ENCODE measurements at regions not wholly inside any gene's neighbourhood (a gene's known extent, or its start where the extent isn't known, plus 50 kb on each side); places are given as distances from the start of the nearest gene placed in this dataset.

DNA sequence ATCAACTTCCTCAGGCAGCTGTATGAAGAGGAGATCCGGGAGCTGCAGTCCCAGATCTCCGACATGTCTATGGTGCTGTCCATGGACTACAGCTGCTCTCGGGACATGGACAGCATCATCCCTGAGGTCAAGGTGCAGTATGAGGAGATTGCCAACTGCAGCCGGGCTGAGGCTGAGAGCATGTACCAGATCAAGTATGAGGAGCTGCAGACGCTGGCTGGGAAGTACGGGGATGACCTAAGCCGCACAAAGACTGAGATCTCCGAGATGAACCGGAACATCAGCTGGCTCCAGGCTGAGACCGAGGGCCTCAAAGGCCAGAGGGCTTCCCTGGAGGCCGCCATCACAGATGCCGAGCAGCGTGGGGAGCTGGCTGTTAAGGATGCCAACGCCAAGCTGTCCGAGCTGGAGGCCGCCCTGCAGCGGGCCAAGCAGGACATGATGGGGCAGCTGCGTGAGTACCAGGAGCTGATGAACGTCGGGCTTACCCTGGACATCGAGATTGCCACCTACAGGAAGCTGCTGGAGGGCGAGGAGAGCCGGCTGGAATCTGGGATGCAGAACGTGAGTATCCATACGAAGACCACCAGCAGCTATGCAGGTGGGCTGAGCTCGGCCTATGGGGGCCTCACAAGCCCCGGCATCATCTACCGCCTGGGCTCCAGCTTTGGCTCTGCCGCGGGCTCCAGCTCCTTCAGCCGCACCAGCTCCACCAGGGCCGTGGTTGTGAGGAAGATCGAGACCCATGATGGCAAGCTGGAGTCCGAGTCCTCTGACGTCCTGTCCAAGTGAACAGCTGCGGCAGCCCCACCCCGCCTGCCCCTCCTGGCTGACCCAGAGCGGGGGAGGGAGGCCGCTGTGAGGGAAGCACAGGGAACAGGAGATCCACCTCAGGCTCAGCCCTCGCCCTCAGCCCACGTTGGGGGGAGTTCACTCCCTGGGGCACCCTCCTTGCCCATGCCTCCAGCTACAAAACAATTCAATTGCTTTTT, 84.0 kb downstream of the SEC61B start:
- DNase-seq (ENCODE audit: low read depth), result no peak
- H3K4me3 ChIP-seq (ENCODE audit: low read depth, low read length), result no peak overlapping the region
- TF ChIP-seq, protein P1, sequence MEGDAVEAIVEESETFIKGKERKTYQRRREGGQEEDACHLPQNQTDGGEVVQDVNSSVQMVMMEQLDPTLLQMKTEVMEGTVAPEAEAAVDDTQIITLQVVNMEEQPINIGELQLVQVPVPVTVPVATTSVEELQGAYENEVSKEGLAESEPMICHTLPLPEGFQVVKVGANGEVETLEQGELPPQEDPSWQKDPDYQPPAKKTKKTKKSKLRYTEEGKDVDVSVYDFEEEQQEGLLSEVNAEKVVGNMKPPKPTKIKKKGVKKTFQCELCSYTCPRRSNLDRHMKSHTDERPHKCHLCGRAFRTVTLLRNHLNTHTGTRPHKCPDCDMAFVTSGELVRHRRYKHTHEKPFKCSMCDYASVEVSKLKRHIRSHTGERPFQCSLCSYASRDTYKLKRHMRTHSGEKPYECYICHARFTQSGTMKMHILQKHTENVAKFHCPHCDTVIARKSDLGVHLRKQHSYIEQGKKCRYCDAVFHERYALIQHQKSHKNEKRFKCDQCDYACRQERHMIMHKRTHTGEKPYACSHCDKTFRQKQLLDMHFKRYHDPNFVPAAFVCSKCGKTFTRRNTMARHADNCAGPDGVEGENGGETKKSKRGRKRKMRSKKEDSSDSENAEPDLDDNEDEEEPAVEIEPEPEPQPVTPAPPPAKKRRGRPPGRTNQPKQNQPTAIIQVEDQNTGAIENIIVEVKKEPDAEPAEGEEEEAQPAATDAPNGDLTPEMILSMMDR (conservative IDR thresholded peaks at IDR 0.05; ENCODE audit: low read depth, low read length), result no peak

DNA sequence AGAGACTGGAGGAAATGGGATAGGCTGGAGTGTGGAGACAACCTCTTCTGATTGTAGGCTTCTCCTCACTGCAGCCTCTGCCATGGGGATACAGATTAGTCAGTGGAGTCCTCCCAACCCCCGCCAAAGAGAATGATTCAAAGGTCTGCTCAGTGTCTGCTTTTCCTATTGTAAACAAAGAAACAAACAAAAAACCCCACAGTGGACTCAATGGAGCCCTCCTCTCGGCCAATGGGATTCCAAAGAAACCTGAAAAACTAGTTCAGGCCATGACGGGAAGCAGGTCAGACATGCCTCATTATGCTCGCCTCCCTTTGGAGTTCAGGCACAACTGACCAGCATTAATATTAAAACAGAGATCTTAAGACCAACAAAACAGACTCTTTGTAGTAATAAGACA, 85.8 kb downstream of the SEC61B start:
- DNase-seq (ENCODE audit: low read depth), result no peak
- no peak overlapping the region for H3K4me3 ChIP-seq (ENCODE audit: low read depth, low read length)
- TF ChIP-seq, protein P1 (conservative IDR thresholded peaks at IDR 0.05; ENCODE audit: low read depth, low read length), result no peak

DNA sequence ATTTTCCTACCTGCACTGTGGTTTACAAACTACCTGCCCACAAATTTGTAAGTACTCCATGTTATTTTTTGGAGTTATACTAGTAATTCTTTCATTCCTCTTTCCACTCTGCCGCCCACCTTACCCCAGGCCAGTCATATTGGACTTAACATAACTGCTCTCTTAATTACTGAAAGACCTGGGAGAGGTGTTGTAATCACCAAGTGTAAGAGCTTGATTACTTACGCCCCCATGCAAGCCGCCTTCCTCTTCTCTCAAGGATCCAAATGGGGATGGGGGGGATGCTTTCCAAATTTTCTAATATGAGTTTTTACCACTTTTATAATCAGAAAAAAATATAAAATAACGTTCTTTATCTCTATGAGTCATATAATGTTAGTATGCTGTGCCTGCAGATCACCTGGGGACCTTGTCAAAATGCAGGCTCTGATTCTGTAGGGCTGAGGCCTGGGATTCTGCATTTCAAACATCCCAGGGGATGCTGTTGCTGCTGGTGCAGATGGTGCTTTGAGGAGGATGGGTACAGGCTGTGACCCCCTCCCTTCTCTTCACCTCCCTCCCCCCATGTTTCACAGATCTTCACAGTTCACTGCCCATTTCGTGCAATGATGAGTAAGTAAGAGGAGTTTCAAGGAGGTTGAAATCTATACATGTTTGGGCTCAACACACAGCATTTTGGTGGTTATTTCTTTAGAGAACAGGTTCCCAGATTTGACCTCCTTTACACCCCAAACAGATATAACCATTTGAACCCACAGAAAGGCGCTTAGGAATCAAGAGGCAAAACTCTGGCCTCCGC, 87.3 kb downstream of the SEC61B start:
- no peak for DNase-seq (ENCODE audit: low read depth)
- H3K4me3 ChIP-seq (ENCODE audit: low read depth, low read length), result no peak overlapping the region
- TF ChIP-seq, protein P1 (conservative IDR thresholded peaks at IDR 0.05; ENCODE audit: low read depth, low read length), result no peak

DNA sequence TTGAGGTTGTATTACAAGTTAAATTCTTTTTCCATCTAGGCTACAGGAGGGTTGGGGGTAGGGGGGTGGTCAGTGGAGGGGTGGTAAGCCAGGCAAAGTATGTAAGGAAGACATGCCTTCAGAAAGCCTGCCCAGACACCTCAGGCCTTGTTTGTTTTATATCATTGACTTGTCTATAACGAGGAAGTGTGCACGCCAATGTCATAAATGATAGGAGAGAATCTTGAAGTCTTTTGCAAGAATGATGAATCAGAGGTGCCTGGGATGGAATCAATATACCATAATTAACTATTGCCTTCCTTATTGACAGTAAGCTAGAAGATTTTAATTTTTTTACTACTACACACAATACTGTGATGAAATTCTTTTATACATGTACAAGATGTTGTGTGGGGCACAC, 90.7 kb downstream of the SEC61B start:
- H3K4me3 ChIP-seq (ENCODE audit: low read depth, low read length), result no peak overlapping the region
- TF ChIP-seq, protein P1 (conservative IDR thresholded peaks at IDR 0.05; ENCODE audit: low read depth, low read length), result no peak
- DNase-seq (ENCODE audit: low read depth), result no peak

DNA sequence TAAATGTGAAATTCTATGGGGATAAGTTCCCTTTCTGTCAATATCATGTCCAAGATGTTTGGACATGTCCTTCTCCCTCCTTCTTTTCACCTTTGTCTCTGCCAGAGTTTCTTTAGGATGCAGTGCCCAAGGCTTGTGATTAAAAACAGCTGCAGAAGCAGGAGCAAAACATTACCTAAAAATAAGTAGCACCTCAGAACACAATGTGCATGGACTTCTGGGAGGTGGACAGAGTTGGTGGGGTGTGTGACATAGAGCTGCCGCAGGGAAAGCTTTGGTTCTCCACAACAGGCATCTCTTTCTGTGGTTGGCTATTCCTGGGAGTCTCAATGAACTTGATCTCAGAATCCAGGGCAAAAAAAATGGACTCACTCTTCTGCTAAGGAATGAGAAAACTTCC, 97.0 kb downstream of the SEC61B start:
- DNase-seq (ENCODE audit: low read depth), result no peak
- H3K4me3 ChIP-seq (ENCODE audit: low read depth, low read length), result no peak overlapping the region
- TF ChIP-seq, protein P1 (conservative IDR thresholded peaks at IDR 0.05; ENCODE audit: low read depth, low read length), result no peak

DNA sequence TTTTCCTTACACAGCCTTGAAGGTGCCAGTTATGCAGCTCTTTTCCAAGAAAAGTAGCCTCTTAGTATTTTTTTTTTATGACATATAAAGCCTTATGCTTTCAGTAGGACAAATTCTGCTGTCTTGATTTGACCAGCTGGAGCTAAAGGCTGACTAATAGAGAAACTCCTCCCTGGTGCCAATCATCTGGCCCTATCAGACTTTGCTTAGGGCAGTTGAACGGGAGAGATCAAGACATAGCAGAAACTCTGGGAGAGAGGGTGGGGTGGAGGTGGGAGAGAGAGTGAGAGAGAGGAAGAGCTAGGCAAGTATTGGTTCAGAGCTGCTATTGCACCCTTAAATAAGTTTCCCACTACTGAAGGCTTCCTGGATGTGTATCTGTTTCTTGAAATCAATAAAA, 100.2 kb downstream of the SEC61B start:
- no peak for DNase-seq (ENCODE audit: low read depth)
- TF ChIP-seq, protein P1 (conservative IDR thresholded peaks at IDR 0.05; ENCODE audit: low read depth, low read length), result no peak
- no peak overlapping the region for H3K4me3 ChIP-seq (ENCODE audit: low read depth, low read length)
